ENCODE measurements at regions not wholly inside any gene's neighbourhood (a gene's known extent, or its start where the extent isn't known, plus 50 kb on each side); places are given as distances from the start of the nearest gene placed in this dataset.

GRCh38 chr12:126545411-126545810 lies 1480.2 kb downstream of the AACS start:
- H3K27me3 ChIP-seq (replicated peaks in 1 of 4; ENCODE audit: control insufficient read depth in 3 of 4, extremely low read depth in 1 of 4, insufficient read depth in 3 of 4, low read length in 3 of 4): no peaks in the 10 kb centered on the region
- H2BK15ac ChIP-seq (ENCODE audit: low read length): no peak overlapping the region
- no peaks in the 10 kb centered on the region for H3K79me2 ChIP-seq (ENCODE audit: control insufficient read depth in 1 of 2, insufficient read depth in 2 of 2, low read length in 2 of 2)
- no peak overlapping the region for H4K5ac ChIP-seq (ENCODE audit: insufficient read length, low read depth, low read length)
- no peak overlapping the region for H2BK5ac ChIP-seq (ENCODE audit: low read depth, low read length)
- H4K8ac ChIP-seq (ENCODE audit: extremely low read depth, insufficient read depth, low read length): no peak overlapping the region
- no peak overlapping the region for H2BK12ac ChIP-seq (ENCODE audit: low read depth, low read length)
- H3K9ac ChIP-seq (replicated peaks in 1 of 4; ENCODE audit: extremely low read depth in 1 of 4, low read depth in 3 of 4, low read length in 3 of 4): no peak overlapping the region
- no peaks in the 10 kb centered on the region for H4K20me1 ChIP-seq (replicated peaks in 1 of 2; ENCODE audit: control insufficient read depth in 1 of 2, insufficient read depth in 2 of 2, low read length in 2 of 2)
- 71% methylated on average over 4 of the region's 4 CpGs; no CpG with 5 or more reads in 1 of the 2 experiments for WGBS, 2 experiments (ENCODE audit: extremely low coverage in 1 of 2, insufficient coverage in 1 of 2, insufficient read length in 1 of 2, insufficient replicate concordance in 2 of 2, low coverage in 1 of 2, low lambda C conversion rate in 2 of 2, missing lambda C conversion rate in 1 of 2)
- peaks cover 0 to 4% (median 2%) of the 10 kb centered on the region in 4 experiments; a peak in 2 of 7 replicates for H3K4me1 ChIP-seq (replicated peaks in 1 of 4; ENCODE audit: control insufficient read depth in 3 of 4, insufficient read depth in 4 of 4, low read length in 3 of 4)
- no peaks in the 10 kb centered on the region for H3K9me3 ChIP-seq (ENCODE audit: insufficient read depth in 2 of 2, low read depth in 1 of 2, low read length in 1 of 2)
- H3K14ac ChIP-seq (ENCODE audit: insufficient read length): no peak overlapping the region
- no peak overlapping the region for H3K18ac ChIP-seq (ENCODE audit: extremely low read depth, low read length)
- H2BK120ac ChIP-seq (replicated peaks; ENCODE audit: low read depth, low read length): no peak overlapping the region
- H2AK5ac ChIP-seq (ENCODE audit: low read depth, low read length): no peak overlapping the region
- FAIRE-seq: no peak
- ChIA-PET POLR2A (ENCODE audit: partially characterized antibody) (no interaction called here), CTCF (ENCODE audit: partially characterized antibody) (interaction anchor here (0.7 to 0.8 kb wide), 2 partner anchors 14 to 17 kb away, joined by 3 read pairs; no protein-coding TSS in a partner anchor)
- no peak overlapping the region for H3K56ac ChIP-seq (replicated peaks; ENCODE audit: insufficient read length, low read depth, low read length)
- H3K23me2 ChIP-seq (ENCODE audit: low read depth, low read length): no peaks in the 10 kb centered on the region
- no peaks in the 10 kb centered on the region for H3K79me1 ChIP-seq (ENCODE audit: low read depth, low read length)
- no peak overlapping the region for H2AFZ ChIP-seq (ENCODE audit: low read length)
- DNase-seq (ENCODE audit: low read depth in 1 of 2, low spot score in 2 of 2): no peak
- H3K4ac ChIP-seq (replicated peaks; ENCODE audit: insufficient read length, low read depth, low read length): no peak overlapping the region
- H2BK20ac ChIP-seq (ENCODE audit: low read length): no peak overlapping the region
- TF ChIP-seq JUN (IDR thresholded peaks at IDR 0.05; ENCODE audit: low read depth, low read length) (no peak), CHD1 (IDR thresholded peaks at IDR 0.05; ENCODE audit: low read depth, low read length) (no peak), TAF1 (IDR thresholded peaks at IDR 0.05; ENCODE audit: low read depth, low read length) (no peak), CTBP2 (IDR thresholded peaks at IDR 0.05; ENCODE audit: borderline replicate concordance, insufficient read depth, insufficient read length, low read length) (no peak)
- H3K27ac ChIP-seq (ENCODE audit: low read depth, low read length): no peak overlapping the region
- no peak overlapping the region for H3K4me2 ChIP-seq (ENCODE audit: insufficient read depth in 1 of 2, low read depth in 2 of 2, low read length in 2 of 2)
- H3K23ac ChIP-seq (ENCODE audit: insufficient read length): no peak overlapping the region
- H3K4me3 ChIP-seq (ENCODE audit: extremely low read depth in 1 of 4, insufficient read depth in 2 of 4, low read depth in 3 of 4, low read length in 4 of 4): no peak overlapping the region
- no peaks in the 10 kb centered on the region; a peak in 1 of 8 replicates for H3K36me3 ChIP-seq (ENCODE audit: control insufficient read depth in 2 of 4, insufficient read depth in 4 of 4, low read length in 3 of 4)
- H4K91ac ChIP-seq (replicated peaks; ENCODE audit: insufficient read length, low read length): no peak overlapping the region
